Smooth muscle cell (in vitro differentiated cells): ENCODE measurements at regions not wholly inside any gene's neighbourhood (a gene's known extent, or its start where the extent isn't known, plus 50 kb on each side); places are given as distances from the start of the nearest gene placed in this dataset.

ENCODE experiments used
- DNase-seq: peaks from one replicate; lab custom pipeline; 2025; ENCODE audit not compliant: unreplicated experiment; lab: John Stamatoyannopoulos, UW
- H2AFZ ChIP-seq: fragments of 200-600 bp; sonication (generic); 2 replicates; pipeline ENCODE4 v1.6.0; 2016; ENCODE audit warnings: antibody characterized with exemption, low read depth, mild to moderate bottlenecking
- H3F3A ChIP-seq: fragments of 200-600 bp; sonication (generic); 2 replicates; pipeline ENCODE4 v1.6.0; 2017; ENCODE audit warnings: antibody characterized with exemption, low read depth
- H3K27ac ChIP-seq: fragments of 200-600 bp; sonication (generic); 2 replicates; pipeline ENCODE4 v1.5.1; 2016; ENCODE audit warnings: low read depth, mild to moderate bottlenecking
- H3K27me3 ChIP-seq: fragments of 200-600 bp; sonication (generic); 2 replicates; pipeline ENCODE4 v1.6.1; 2016; ENCODE audit warnings: low read depth, mild to moderate bottlenecking
- H3K36me3 ChIP-seq: fragments of 200-600 bp; sonication (generic); 2 replicates; pipeline ENCODE4 v1.5.1; 2016; ENCODE audit warnings: low read depth
- H3K4me1 ChIP-seq: fragments of 200-600 bp; sonication (generic); 2 replicates; pipeline ENCODE4 v1.5.1; 2016; ENCODE audit warnings: low read depth
- H3K4me2 ChIP-seq: fragments of 200-600 bp; sonication (generic); 2 replicates; pipeline ENCODE4 v1.6.0; 2016; ENCODE audit warnings: mild to moderate bottlenecking
- H3K4me3 ChIP-seq: fragments of 200-600 bp; sonication (generic); 2 replicates; pipeline ENCODE4 v1.5.1; 2016; ENCODE audit warnings: mild to moderate bottlenecking
- H3K79me2 ChIP-seq: fragments of 200-600 bp; sonication (generic); 2 replicates; pipeline ENCODE4 v1.6.0; 2016; ENCODE audit warnings: low read depth, mild to moderate bottlenecking
- H3K9ac ChIP-seq: fragments of 200-600 bp; sonication (generic); 2 replicates; pipeline ENCODE4 v1.6.0; 2016; ENCODE audit warnings: low read depth
- H3K9me3 ChIP-seq: fragments of 200-600 bp; sonication (generic); replicated peaks from 2 replicates; pipeline ENCODE4 v1.5.1; 2016; ENCODE audit warnings: low read depth
- H4K20me1 ChIP-seq: fragments of 200-600 bp; sonication (generic); 2 replicates; pipeline ENCODE4 v1.6.0; 2016; ENCODE audit warnings: low read depth
- WGBS: methylation state at CpG from one replicate; pipeline ENCODE4 v1.1.7; 2016; ENCODE audit warnings: low lambda C conversion rate; 5-methylcytosine and 5-hydroxymethylcytosine counted together
- TF ChIP-seq, protein P1 (sequence below): fragments of 200-600 bp; sonication (generic); IDR thresholded peaks from 2 replicates; pipeline ENCODE4 v1.5.1; 2017; ENCODE audit warnings: borderline replicate concordance, mild to moderate bottlenecking, antibody characterized with exemption; ENCODE audit not compliant: insufficient read depth, poor library complexity, severe bottlenecking

DNA sequence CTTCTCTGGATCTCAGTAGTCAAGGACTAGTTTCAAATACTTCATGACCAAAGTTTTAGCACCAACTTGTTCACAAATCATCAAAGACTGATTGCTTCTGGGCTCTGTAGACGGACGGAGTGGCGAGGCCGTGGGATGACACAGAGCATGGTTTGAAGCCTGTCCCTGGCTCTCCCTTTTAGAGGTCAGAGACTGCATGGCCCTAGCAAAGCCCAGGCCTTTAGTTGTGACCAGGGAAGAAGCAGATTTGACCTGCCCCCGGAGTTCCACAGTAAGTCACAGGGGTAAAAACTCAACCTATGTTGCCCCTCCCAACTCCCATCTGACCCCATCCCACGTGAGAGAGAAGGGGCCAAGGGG, 90.4 kb downstream of the SYNE3 start:
- 97% methylated on average over 6 of the region's 6 CpGs for WGBS
- Histone ChIP-seq H3K27ac (no peak overlapping the region), H3K4me2 (no peak overlapping the region), H3F3A (no peaks in the 10 kb centered on the region), H3K27me3 (no peaks in the 10 kb centered on the region), H3K4me3 (no peak overlapping the region), H2AFZ (no peak overlapping the region), H3K79me2 (no peaks in the 10 kb centered on the region), H3K4me1 (no peaks in the 10 kb centered on the region), H3K36me3 (no peaks in the 10 kb centered on the region), H3K9ac (no peak overlapping the region), H3K9me3 (no peaks in the 10 kb centered on the region), H4K20me1 (no peaks in the 10 kb centered on the region)
- TF ChIP-seq, protein P1, sequence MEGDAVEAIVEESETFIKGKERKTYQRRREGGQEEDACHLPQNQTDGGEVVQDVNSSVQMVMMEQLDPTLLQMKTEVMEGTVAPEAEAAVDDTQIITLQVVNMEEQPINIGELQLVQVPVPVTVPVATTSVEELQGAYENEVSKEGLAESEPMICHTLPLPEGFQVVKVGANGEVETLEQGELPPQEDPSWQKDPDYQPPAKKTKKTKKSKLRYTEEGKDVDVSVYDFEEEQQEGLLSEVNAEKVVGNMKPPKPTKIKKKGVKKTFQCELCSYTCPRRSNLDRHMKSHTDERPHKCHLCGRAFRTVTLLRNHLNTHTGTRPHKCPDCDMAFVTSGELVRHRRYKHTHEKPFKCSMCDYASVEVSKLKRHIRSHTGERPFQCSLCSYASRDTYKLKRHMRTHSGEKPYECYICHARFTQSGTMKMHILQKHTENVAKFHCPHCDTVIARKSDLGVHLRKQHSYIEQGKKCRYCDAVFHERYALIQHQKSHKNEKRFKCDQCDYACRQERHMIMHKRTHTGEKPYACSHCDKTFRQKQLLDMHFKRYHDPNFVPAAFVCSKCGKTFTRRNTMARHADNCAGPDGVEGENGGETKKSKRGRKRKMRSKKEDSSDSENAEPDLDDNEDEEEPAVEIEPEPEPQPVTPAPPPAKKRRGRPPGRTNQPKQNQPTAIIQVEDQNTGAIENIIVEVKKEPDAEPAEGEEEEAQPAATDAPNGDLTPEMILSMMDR: no peak
- DNase-seq: no peak

DNA sequence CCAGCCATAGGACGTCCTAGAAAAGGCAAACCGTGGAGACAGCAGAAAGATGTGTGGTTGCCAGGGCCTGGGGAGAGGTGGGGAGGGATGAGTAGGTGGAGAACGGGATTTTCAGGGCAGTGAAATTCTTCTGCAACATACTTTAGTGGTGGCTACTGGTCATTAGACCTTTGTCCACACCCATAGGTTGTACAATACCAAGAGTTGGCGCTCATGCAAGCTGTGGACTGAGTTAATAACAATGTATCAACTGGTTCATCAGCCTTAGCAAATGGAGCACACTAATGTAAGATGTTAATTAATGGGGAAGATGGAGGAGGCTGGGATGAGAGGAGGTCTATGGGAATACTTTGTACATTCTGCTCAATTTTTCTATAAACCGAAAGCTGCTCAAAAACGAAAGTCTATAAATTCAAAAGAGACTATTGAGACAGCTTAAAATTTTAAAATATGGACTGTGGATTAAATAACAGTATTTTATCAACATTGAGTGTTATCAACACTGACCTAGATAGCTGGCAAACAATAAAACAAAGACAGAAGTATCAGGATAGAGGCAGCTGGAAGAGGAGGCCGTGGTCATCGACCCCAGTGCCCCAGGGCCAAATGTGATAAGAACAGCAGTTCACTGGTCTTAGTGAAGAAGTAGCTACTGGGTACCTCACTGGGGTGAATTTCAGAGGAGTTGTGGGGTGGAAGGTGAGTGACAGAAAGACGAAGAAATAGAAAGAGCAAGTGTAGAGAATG, 90.9 kb downstream of the SYNE3 start:
- 87% methylated on average over 9 of the region's 9 CpGs for WGBS
- H3K27me3 ChIP-seq: no peaks in the 10 kb centered on the region
- no peak overlapping the region for H3K4me3 ChIP-seq
- no peaks in the 10 kb centered on the region for H3K9me3 ChIP-seq
- H3K27ac ChIP-seq: no peak overlapping the region
- TF ChIP-seq, protein P1: no peak
- H2AFZ ChIP-seq: no peak overlapping the region
- H3K9ac ChIP-seq: no peak overlapping the region
- no peaks in the 10 kb centered on the region for H3K4me1 ChIP-seq
- no peaks in the 10 kb centered on the region for H3K36me3 ChIP-seq
- H4K20me1 ChIP-seq: no peaks in the 10 kb centered on the region
- no peak for DNase-seq
- H3K4me2 ChIP-seq: no peak overlapping the region
- no peaks in the 10 kb centered on the region for H3F3A ChIP-seq
- H3K79me2 ChIP-seq: no peaks in the 10 kb centered on the region

DNA sequence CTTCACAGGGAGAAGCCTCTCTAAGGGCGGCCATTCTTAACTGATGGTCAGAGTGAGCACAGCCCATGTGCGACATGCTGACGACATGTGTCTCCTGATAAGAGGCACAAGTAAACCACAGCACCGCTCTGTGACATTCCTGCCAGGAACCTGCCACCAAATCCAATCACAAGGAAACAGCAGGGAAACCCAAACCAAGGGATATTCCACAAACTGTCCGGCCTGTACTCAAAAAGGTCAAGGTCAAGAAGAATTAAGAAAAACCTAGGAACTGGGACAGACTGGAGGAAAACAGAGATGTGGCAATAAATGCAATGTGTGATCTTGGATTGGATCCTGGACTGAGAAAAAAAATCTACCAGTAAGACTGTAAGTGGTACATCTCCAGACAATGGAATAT, 91.9 kb downstream of the SYNE3 start:
- Histone ChIP-seq H3K9me3 (no peaks in the 10 kb centered on the region), H3K4me1 (no peaks in the 10 kb centered on the region), H3K36me3 (no peaks in the 10 kb centered on the region), H3K27ac (no peak overlapping the region), H3K9ac (no peak overlapping the region), H3K79me2 (no peaks in the 10 kb centered on the region), H4K20me1 (no peaks in the 10 kb centered on the region), H3K27me3 (no peaks in the 10 kb centered on the region), H3F3A (no peaks in the 10 kb centered on the region), H3K4me3 (no peak overlapping the region), H3K4me2 (no peak overlapping the region), H2AFZ (no peak overlapping the region)
- WGBS: 90% methylated on average over 5 of the region's 5 CpGs
- DNase-seq: no peak
- TF ChIP-seq, protein P1: no peak

DNA sequence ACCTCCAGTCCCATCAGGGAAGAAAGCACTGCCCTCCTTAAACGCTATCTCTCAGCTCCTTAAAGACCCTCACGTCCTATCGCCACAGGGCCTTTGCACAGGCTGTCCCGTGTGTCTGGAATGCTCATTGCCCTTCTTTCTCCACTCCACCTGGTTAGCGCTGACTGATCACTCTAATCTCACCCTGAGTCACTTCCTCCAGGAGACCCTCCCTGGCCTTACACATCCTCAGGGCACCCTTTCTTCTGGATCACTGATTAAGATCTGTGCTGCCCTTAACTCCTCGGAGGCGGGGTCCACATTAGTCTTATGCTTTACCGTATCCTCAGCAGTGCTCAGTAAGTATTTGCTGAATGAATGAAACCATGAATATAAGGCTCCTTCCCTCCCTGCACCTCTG, 94.7 kb downstream of the SYNE3 start:
- WGBS: 91% methylated on average over 8 of the region's 8 CpGs

More for the DNA sequence above, 94.7 kb downstream of the SYNE3 start:
- Histone ChIP-seq H3K27ac (no peak overlapping the region), H3K36me3 (no peaks in the 10 kb centered on the region), H3K9ac (no peak overlapping the region), H3K9me3 (no peaks in the 10 kb centered on the region), H2AFZ (no peak overlapping the region), H3K4me3 (no peak overlapping the region), H3K27me3 (no peaks in the 10 kb centered on the region), H3K79me2 (no peaks in the 10 kb centered on the region), H3K4me1 (no peaks in the 10 kb centered on the region), H4K20me1 (no peaks in the 10 kb centered on the region), H3F3A (no peaks in the 10 kb centered on the region), H3K4me2 (no peak overlapping the region)
- no peak for DNase-seq
- TF ChIP-seq, protein P1: no peak
